Ovary (tissue), 7 donors: ENCODE measurements at regions not wholly inside any gene's neighbourhood (a gene's known extent, or its start where the extent isn't known, plus 50 kb on each side); places are given as distances from the start of the nearest gene placed in this dataset.

ENCODE experiments used
- DNase-seq, 5 donors: peaks; one replicate each; pipeline ENCODE4 v3.0.0-alpha.2; 2019 to 2020
- H3K27ac ChIP-seq, 2 donors: fragments of 200-600 bp; one replicate each; pipeline versions ENCODE4 v1.5.1 to v1.8.0; 2019 to 2022
- H3K27me3 ChIP-seq: fragments of 200-600 bp; one replicate; pipeline ENCODE4 v1.8.0; 2022
- H3K36me3 ChIP-seq: fragments of 200-600 bp; sonication (generic); one replicate; pipeline ENCODE4 v1.5.1; 2019
- H3K4me1 ChIP-seq: one replicate; pipeline ENCODE4 v1.8.1; 2013; ENCODE audit warnings: mild to moderate bottlenecking, moderate library complexity; ENCODE audit not compliant: insufficient read depth
- H3K4me3 ChIP-seq: fragments of 200-600 bp; sonication (generic); one replicate; pipeline ENCODE4 v1.5.1; 2017
- H3K9me3 ChIP-seq, 2 donors: fragments of 200-600 bp in 1 of 2; sonication (generic) in 1 of 2; one replicate each; pipeline versions ENCODE4 v1.5.1 to v1.8.1; 2013 to 2019; ENCODE audit warnings: mild to moderate bottlenecking in 1 of 2, moderate library complexity in 1 of 2
- CTCF ChIP-seq, 3 donors: fragments of 450-650 bp in 2 of 3; fragments of 200-600 bp in 1 of 3; IDR thresholded peaks; one replicate each; pipeline versions ENCODE4 v1.5.1 to v1.8.0; 2016 to 2022; ENCODE audit warnings: antibody characterized with exemption in 3 of 3, mild to moderate bottlenecking in 1 of 3
- EP300 ChIP-seq: sonication (generic); formaldehyde crosslinking; IDR thresholded peaks from one replicate; pipeline ENCODE4 v1.6.1; 2017; ENCODE audit warnings: antibody characterized with exemption
- POLR2A ChIP-seq: fragments of 450-650 bp; IDR thresholded peaks from one replicate; pipeline ENCODE4 v1.6.1; 2017; ENCODE audit warnings: antibody characterized with exemption, mild to moderate bottlenecking, moderate library complexity
- WGBS, 3 donors: extraction: QIAGEN DNeasy Blood & Tissue Kit in 1 of 3; methylation state at CpG; one replicate each; pipeline versions ENCODE4 v1.1.5 to v1.1.7; 2013 to 2017; 5-methylcytosine and 5-hydroxymethylcytosine counted together
- intact Hi-C, 4 donors: fragments of 100-400 bp; cut with DNase I; formaldehyde crosslinking; loops; one replicate each; pipeline versions ENCODE4 v1.11.0 to v1.15.1; 2022 to 2023
- donor health status: DM: no; HTN: no; CAD: no; lungs with moderate emphysema.
- donor health status: DM: no; HTN: no; CAD: no.
- donor health status: Bipolar disorder and iron deficiency.
- donor health status: DM: no; HTN: no; CAD: no.
- donor health status: DM: yes; HTN: yes; CAD: no.

GRCh38 chr4:22196551-22196950, 248.0 kb upstream of the KCNIP4 start:
- intact Hi-C loops = no loop called here
- DNase-seq = no peak
- 90 to 93% (median 91%) methylated on average over 3 of the region's 3 CpGs for WGBS, 3 donors

GRCh38 chr4:22192084-22192511, 243.5 kb upstream of the KCNIP4 start:
- Histone ChIP-seq H3K9me3 (no peaks in the 10 kb centered on the region), H3K27me3 (no peaks in the 10 kb centered on the region), H3K36me3 (no peaks in the 10 kb centered on the region), H3K27ac (no peak overlapping the region), H3K4me1 (no peaks in the 10 kb centered on the region), H3K4me3 (no peak overlapping the region)
- intact Hi-C loops = no loop called here
- DNase-seq = no peak
- no peak for TF ChIP-seq POLR2A
- TF ChIP-seq CTCF (IDR thresholded peaks at IDR 0.05) = no peak
- no peak for TF ChIP-seq EP300
- 12 to 20% (median 16%) methylated on average over 5 of the region's 5 CpGs for WGBS, 3 donors

More at GRCh38 chr4:22196551-22196950, 248.0 kb upstream of the KCNIP4 start:
- Histone ChIP-seq H3K9me3 (no peaks in the 10 kb centered on the region), H3K27ac (no peak overlapping the region), H3K4me1 (no peaks in the 10 kb centered on the region), H3K4me3 (no peak overlapping the region), H3K27me3 (no peaks in the 10 kb centered on the region), H3K36me3 (no peaks in the 10 kb centered on the region)
- TF ChIP-seq EP300 = no peak
- TF ChIP-seq CTCF (IDR thresholded peaks at IDR 0.05) = no peak
- TF ChIP-seq POLR2A = no peak

DNA sequence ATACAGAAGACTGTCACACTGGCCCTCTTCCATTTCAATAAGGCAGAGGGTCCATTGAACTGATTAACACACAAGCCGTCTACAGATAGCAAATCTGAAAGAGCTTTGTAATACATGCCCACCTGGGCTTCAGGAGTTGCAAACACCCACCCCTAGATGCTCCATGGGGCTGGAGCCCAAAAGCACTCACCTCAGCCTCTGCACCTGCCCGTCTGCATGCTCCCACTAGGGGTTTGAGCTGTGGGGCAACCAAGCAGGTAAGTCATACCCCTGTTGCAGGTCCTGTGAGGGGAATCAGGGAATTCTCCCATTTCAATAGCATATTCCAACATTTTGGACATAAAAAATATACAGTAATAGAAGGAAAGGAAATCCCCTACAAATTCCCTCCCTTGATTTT, 243.0 kb upstream of the KCNIP4 start:
- WGBS, 3 donors = 60 to 81% (median 62%) methylated on average over 2 of the region's 2 CpGs
- TF ChIP-seq POLR2A (no peak), CTCF (IDR thresholded peaks at IDR 0.05) (no peak), EP300 (no peak)
- H3K36me3 ChIP-seq = no peaks in the 10 kb centered on the region
- H3K9me3 ChIP-seq = no peaks in the 10 kb centered on the region
- no peak for DNase-seq
- H3K4me3 ChIP-seq = no peak overlapping the region
- intact Hi-C loops = no loop called here
- H3K27me3 ChIP-seq = no peaks in the 10 kb centered on the region
- H3K27ac ChIP-seq = no peak overlapping the region
- H3K4me1 ChIP-seq = no peaks in the 10 kb centered on the region

DNA sequence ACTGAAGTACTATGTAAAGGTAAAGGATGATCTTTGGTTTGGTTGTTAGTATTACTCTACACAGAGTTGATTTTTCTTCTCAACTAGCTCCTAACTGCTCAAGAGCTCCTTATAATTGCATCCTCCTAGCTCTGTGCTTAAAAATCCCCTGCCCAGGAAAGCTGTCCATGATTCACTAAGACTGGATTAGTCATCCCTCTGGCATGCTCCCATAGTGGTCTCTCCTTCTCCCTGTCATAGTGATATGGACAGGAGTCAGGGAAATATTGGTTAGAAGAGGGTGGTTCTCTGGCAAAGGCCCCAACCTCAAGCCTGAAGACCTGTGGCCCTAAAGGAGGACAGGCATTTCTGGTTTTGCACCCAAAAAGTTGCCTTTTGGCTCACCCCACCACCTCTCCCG, 242.3 kb upstream of the KCNIP4 start:
- Histone ChIP-seq H3K4me3 (no peak overlapping the region), H3K36me3 (no peaks in the 10 kb centered on the region), H3K9me3 (no peaks in the 10 kb centered on the region), H3K4me1 (no peaks in the 10 kb centered on the region), H3K27me3 (no peaks in the 10 kb centered on the region), H3K27ac (no peak overlapping the region)
- 77 to 87% (median 78%) methylated on average over 1 of the region's 1 CpG for WGBS, 3 donors
- intact Hi-C loops = no loop called here
- DNase-seq = no peak
- TF ChIP-seq CTCF (IDR thresholded peaks at IDR 0.05) = no peak
- TF ChIP-seq EP300 = no peak
- no peak for TF ChIP-seq POLR2A
